ENCODE measurements at regions not wholly inside any gene's neighbourhood (a gene's known extent, or its start where the extent isn't known, plus 50 kb on each side); places are given as distances from the start of the nearest gene placed in this dataset.

DNA sequence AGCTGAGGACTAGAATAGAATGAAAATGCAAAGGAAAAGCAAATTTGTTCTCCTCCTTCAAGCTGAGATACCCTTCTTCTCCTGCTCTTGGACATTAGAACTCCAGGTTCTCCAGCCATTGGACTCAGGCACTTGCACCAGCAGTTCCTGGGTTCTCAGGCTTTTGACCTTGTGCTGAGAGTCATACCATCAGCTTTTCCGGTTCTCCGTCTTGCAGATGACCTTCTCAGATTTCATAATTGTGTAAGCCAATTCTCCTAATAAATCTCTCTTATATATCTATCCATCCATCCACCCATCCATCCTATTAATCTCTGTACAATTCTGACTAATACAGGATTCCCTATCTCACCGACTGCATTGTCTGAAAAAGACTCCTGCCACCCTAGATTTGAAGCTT, 108.3 kb downstream of the AHR start:
- POLR2A ChIA-PET (ENCODE audit: unreplicated experiment), result no interaction called here
- intact Hi-C loops (cut with micrococcal nuclease), result no loop called here
- Histone ChIP-seq H3K79me2 (ENCODE audit: low read length) (no peaks in the 10 kb centered on the region), H3K9me2 (replicated peaks; ENCODE audit: low read length) (no peaks in the 10 kb centered on the region), H3K9ac (ENCODE audit: low read length) (peak overlapping the region; percentile 34; the same call in 1 of the 2 replicates), H4K20me1 (ENCODE audit: low read length) (no peaks in the 10 kb centered on the region), H3K4me1 (ENCODE audit: insufficient read depth, low read length) (peaks cover 50% of the 10 kb centered on the region), H3K4me2 (ENCODE audit: low read length) (peak overlapping the region; percentile 52; the same call in 1 of the 2 replicates), H3K27ac (ENCODE audit: low read length) (peak overlapping the region; percentile 72), H3K4me3 (ENCODE audit: low read length) (no peak overlapping the region), H3F3A (ENCODE audit: low read length, unreplicated experiment) (peaks cover 3% of the 10 kb centered on the region), H3K9me3 (ENCODE audit: low read length) (no peaks in the 10 kb centered on the region), H2AFZ (ENCODE audit: low read length) (no peak overlapping the region), H3K27me3 (ENCODE audit: low read length) (no peaks in the 10 kb centered on the region), H3K36me3 (ENCODE audit: low read depth, low read length) (no peaks in the 10 kb centered on the region)
- no peak for DNase-seq
- BruUV-seq (replicated peaks), result no TSS peak
- no peak for ATAC-seq
- no peak for TF ChIP-seq EZH2 (IDR thresholded peaks at IDR 0.05; ENCODE audit: low read length, unreplicated experiment)
- no peak for TF ChIP-seq EZH2phosphoT487 (IDR thresholded peaks at IDR 0.05; ENCODE audit: borderline replicate concordance, low read length)
- TF ChIP-seq CTCF (conservative IDR thresholded peaks at IDR 0.05; ENCODE audit: low read depth, low read length), result no peak
- CTCF ChIA-PET, result no interaction called here

DNA sequence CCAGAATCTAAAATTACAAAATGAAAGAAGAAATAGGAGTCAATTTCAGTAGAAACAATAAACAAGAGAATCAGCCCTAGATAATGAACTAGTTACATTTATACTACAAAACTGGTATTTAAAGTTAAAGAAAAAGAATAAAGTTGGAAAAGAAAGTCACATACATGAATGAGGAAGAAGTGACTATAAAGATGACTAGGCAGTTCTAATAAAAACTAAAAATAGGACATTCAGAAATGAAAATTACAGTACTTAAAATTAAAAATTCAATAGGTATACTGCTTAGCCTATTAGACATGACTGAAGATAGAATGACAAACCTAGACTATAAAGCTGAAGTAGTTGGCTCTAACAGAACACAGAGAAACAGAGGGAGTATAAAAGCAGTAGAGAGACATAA, 108.8 kb downstream of the AHR start:
- Histone ChIP-seq H3K4me3 (ENCODE audit: low read length) (no peak overlapping the region), H3K4me2 (ENCODE audit: low read length) (no peak overlapping the region), H3K27me3 (ENCODE audit: low read length) (no peaks in the 10 kb centered on the region), H2AFZ (ENCODE audit: low read length) (no peak overlapping the region), H3K27ac (ENCODE audit: low read length) (peak overlapping the region; percentile 72), H3K4me1 (ENCODE audit: insufficient read depth, low read length) (peaks cover 50% of the 10 kb centered on the region), H3F3A (ENCODE audit: low read length, unreplicated experiment) (peaks cover 3% of the 10 kb centered on the region), H3K36me3 (ENCODE audit: low read depth, low read length) (no peaks in the 10 kb centered on the region), H3K9me3 (ENCODE audit: low read length) (no peaks in the 10 kb centered on the region), H3K9me2 (replicated peaks; ENCODE audit: low read length) (no peaks in the 10 kb centered on the region), H4K20me1 (ENCODE audit: low read length) (no peaks in the 10 kb centered on the region), H3K79me2 (ENCODE audit: low read length) (no peaks in the 10 kb centered on the region), H3K9ac (ENCODE audit: low read length) (no peak overlapping the region)
- ATAC-seq, result no peak
- no peak for TF ChIP-seq CTCF (conservative IDR thresholded peaks at IDR 0.05; ENCODE audit: low read depth, low read length)
- no peak for TF ChIP-seq EZH2phosphoT487 (IDR thresholded peaks at IDR 0.05; ENCODE audit: borderline replicate concordance, low read length)
- TF ChIP-seq EZH2 (IDR thresholded peaks at IDR 0.05; ENCODE audit: low read length, unreplicated experiment), result no peak
- DNase-seq, result no peak
- POLR2A ChIA-PET (ENCODE audit: unreplicated experiment), result interaction anchor here (0.5 to 0.7 kb wide), 3 partner anchors 36 to 43 kb away, joined by 3 to 4 read pairs (median 3); no protein-coding TSS in a partner anchor
- BruUV-seq (replicated peaks), result no TSS peak
- CTCF ChIA-PET, result no interaction called here
- intact Hi-C loops (cut with micrococcal nuclease), result no loop called here

- no peak overlapping the region for H2AFZ ChIP-seq (ENCODE audit: low read length)
- no peaks in the 10 kb centered on the region for H3K79me2 ChIP-seq (ENCODE audit: low read length)
- H3K27me3 ChIP-seq (ENCODE audit: low read length), result no peaks in the 10 kb centered on the region
- ChIA-PET CTCF (no interaction called here), POLR2A (ENCODE audit: unreplicated experiment) (no interaction called here)
- intact Hi-C loops (cut with micrococcal nuclease), result loop anchor here (1.0 to 2.0 kb wide), 2 partner anchors 38 to 151 kb away; no protein-coding TSS in a partner anchor
- H3K4me1 ChIP-seq (ENCODE audit: insufficient read depth, low read length), result peaks cover 50% of the 10 kb centered on the region
- H3K4me2 ChIP-seq (ENCODE audit: low read length), result peak overlapping the region; percentile 45
- peak overlapping the region; percentile 68 for H3K27ac ChIP-seq (ENCODE audit: low read length)
- H3K9ac ChIP-seq (ENCODE audit: low read length), result peak overlapping the region; percentile 17
- H3K9me2 ChIP-seq (replicated peaks; ENCODE audit: low read length), result no peaks in the 10 kb centered on the region
- peaks cover 3% of the 10 kb centered on the region for H3F3A ChIP-seq (ENCODE audit: low read length, unreplicated experiment)
- H3K9me3 ChIP-seq (ENCODE audit: low read length), result no peaks in the 10 kb centered on the region
- BruUV-seq (replicated peaks), result no TSS peak
- no peaks in the 10 kb centered on the region for H4K20me1 ChIP-seq (ENCODE audit: low read length)
- peak; percentile 91 for DNase-seq
- ATAC-seq, result peak; percentile 92
- no peaks in the 10 kb centered on the region for H3K36me3 ChIP-seq (ENCODE audit: low read depth, low read length)
- no peak overlapping the region for H3K4me3 ChIP-seq (ENCODE audit: low read length)
- TF ChIP-seq EZH2phosphoT487 (IDR thresholded peaks at IDR 0.05; ENCODE audit: borderline replicate concordance, low read length) (no peak), EZH2 (IDR thresholded peaks at IDR 0.05; ENCODE audit: low read length, unreplicated experiment) (no peak), CTCF (conservative IDR thresholded peaks at IDR 0.05; ENCODE audit: low read depth, low read length) (no peak)
Measured at GRCh38 chr7:17408245-17408903, 109.9 kb downstream of the AHR start.

All from PC-3 (cell line).